H9 (cell line): ENCODE measurements at regions not wholly inside any gene's neighbourhood (a gene's known extent, or its start where the extent isn't known, plus 50 kb on each side); places are given as distances from the start of the nearest gene placed in this dataset.

Source experiments
- DNase-seq: peaks from one replicate; pipeline ENCODE4 v3.0.0-alpha.2; 2017
- H2AFZ ChIP-seq: one replicate; pipeline ENCODE4 v1.6.1; 2013; ENCODE audit warnings: mild to moderate bottlenecking, low read length, control low read depth, moderate library complexity
- H2AK5ac ChIP-seq: 2 replicates; pipeline ENCODE4 v1.6.1; 2013; ENCODE audit warnings: low read length, control low read depth, mixed read lengths; ENCODE audit not compliant: insufficient read length
- H2BK120ac ChIP-seq: one replicate; pipeline ENCODE4 v1.6.1; 2013; ENCODE audit warnings: low read depth, mild to moderate bottlenecking, low read length, control low read depth, inconsistent platforms; ENCODE audit not compliant: poor library complexity, severe bottlenecking
- H2BK12ac ChIP-seq: 2 replicates; pipeline ENCODE4 v1.6.1; 2013; ENCODE audit warnings: low read length, control low read depth, mixed read lengths, low read depth; ENCODE audit not compliant: insufficient read length
- H2BK15ac ChIP-seq: 2 replicates; pipeline ENCODE4 v1.6.1; 2013; ENCODE audit warnings: low read depth, low read length, control low read depth
- H2BK20ac ChIP-seq: one replicate; pipeline ENCODE4 v1.6.1; 2013; ENCODE audit warnings: low read depth, mild to moderate bottlenecking, low read length, control low read depth, inconsistent platforms; ENCODE audit not compliant: poor library complexity, severe bottlenecking
- H2BK5ac ChIP-seq: 2 replicates; pipeline ENCODE4 v1.6.1; 2013; ENCODE audit warnings: low read length, control low read depth, mixed read lengths; ENCODE audit not compliant: insufficient read length
- H3K14ac ChIP-seq: 2 replicates; pipeline ENCODE4 v1.6.1; 2013; ENCODE audit warnings: low read length, control low read depth; ENCODE audit not compliant: insufficient read depth
- H3K18ac ChIP-seq: 2 replicates; pipeline ENCODE4 v1.6.1; 2013; ENCODE audit warnings: low read depth, mild to moderate bottlenecking, mixed read lengths, low read length, control low read depth; ENCODE audit not compliant: insufficient read length
- H3K23ac ChIP-seq: 2 replicates; pipeline ENCODE4 v1.6.1; 2013; ENCODE audit warnings: low read length, control low read depth, mixed read lengths, low read depth; ENCODE audit not compliant: insufficient read length
- H3K23me2 ChIP-seq: 2 replicates; pipeline ENCODE4 v1.6.1; 2013; ENCODE audit warnings: low read depth, mild to moderate bottlenecking, mixed read lengths, low read length, control low read depth; ENCODE audit not compliant: insufficient read length, poor library complexity, severe bottlenecking
- H3K27ac ChIP-seq: 2 replicates; pipeline ENCODE4 v1.5.1; 2013; ENCODE audit warnings: low read length, control low read depth, mixed read lengths, low read depth; ENCODE audit not compliant: insufficient read length
- H3K27me3 ChIP-seq: 2 replicates; pipeline ENCODE4 v1.6.1; 2013; ENCODE audit warnings: low read length, control low read depth, inconsistent platforms; ENCODE audit not compliant: insufficient read depth
- H3K4ac ChIP-seq: 2 replicates; pipeline ENCODE4 v1.6.1; 2013; ENCODE audit warnings: low read depth, mild to moderate bottlenecking, control low read depth, inconsistent platforms, low read length, moderate library complexity
- H3K4me1 ChIP-seq: 2 replicates; pipeline ENCODE4 v1.6.1; 2013; ENCODE audit warnings: low read length, control low read depth, inconsistent platforms; ENCODE audit not compliant: insufficient read depth
- H3K4me2 ChIP-seq: 2 replicates; pipeline ENCODE4 v1.6.1; 2013; ENCODE audit warnings: low read length, control low read depth, mixed read lengths; ENCODE audit not compliant: insufficient read length, insufficient read depth
- H3K56ac ChIP-seq: 2 replicates; pipeline ENCODE4 v1.6.1; 2013; ENCODE audit warnings: low read depth, mild to moderate bottlenecking, mixed read lengths, low read length, control low read depth; ENCODE audit not compliant: insufficient read length
- H3K79me1 ChIP-seq: 2 replicates; pipeline ENCODE4 v1.6.1; 2013; ENCODE audit warnings: low read depth, mild to moderate bottlenecking, moderate library complexity, low read length, control low read depth, inconsistent platforms; ENCODE audit not compliant: insufficient read depth, poor library complexity, severe bottlenecking
- H3K79me2 ChIP-seq: 2 replicates; pipeline ENCODE4 v1.6.1; 2013; ENCODE audit warnings: low read length, control low read depth, inconsistent platforms; ENCODE audit not compliant: insufficient read depth
- H3K9ac ChIP-seq: 2 replicates; pipeline ENCODE4 v1.6.1; 2013; ENCODE audit warnings: low read length, control low read depth, mixed read lengths; ENCODE audit not compliant: insufficient read length; ENCODE audit errors: extremely low read depth
- H3K9me3 ChIP-seq: one replicate; pipeline ENCODE4 v1.6.1; 2013; ENCODE audit warnings: low read depth, low read length, inconsistent platforms; ENCODE audit not compliant: control insufficient read depth
- H3T11ph ChIP-seq: one replicate; pipeline ENCODE4 v1.6.1; 2013; ENCODE audit warnings: mild to moderate bottlenecking, low read length, control low read depth, inconsistent platforms
- H4K20me1 ChIP-seq: one replicate; pipeline ENCODE4 v1.6.1; 2013; ENCODE audit not compliant: control insufficient read depth, insufficient read length, insufficient read depth
- H4K5ac ChIP-seq: 2 replicates; pipeline ENCODE4 v1.6.1; 2013; ENCODE audit warnings: low read depth, mild to moderate bottlenecking, mixed read lengths, low read length, control low read depth; ENCODE audit not compliant: insufficient read length
- H4K8ac ChIP-seq: replicated peaks from 2 replicates; pipeline ENCODE4 v1.6.1; 2013; ENCODE audit warnings: low read length, control low read depth, mixed read lengths, low read depth; ENCODE audit not compliant: insufficient read length
- H4K91ac ChIP-seq: 2 replicates; pipeline ENCODE4 v1.6.1; 2013; ENCODE audit warnings: low read depth, mild to moderate bottlenecking, moderate library complexity, mixed read lengths, low read length, control low read depth; ENCODE audit not compliant: insufficient read length
- H3K27ac Mint-ChIP-seq, 3 experiments: 2 replicates in 2 of 3; 3 replicates in 1 of 3; pipeline ENCODE4 v1.8.0; 2020 to 2021; ENCODE audit warnings: mixed read lengths in 3 of 3, mild to moderate bottlenecking in 1 of 3, moderate library complexity in 1 of 3
- H3K27me3 Mint-ChIP-seq: 2 replicates; pipeline ENCODE4 v1.8.0; 2021; ENCODE audit warnings: low read depth, mild to moderate bottlenecking, moderate library complexity, mixed read lengths
- H3K36me3 Mint-ChIP-seq, 3 experiments: 2 replicates in 2 of 3; 3 replicates in 1 of 3; pipeline ENCODE4 v1.8.0; 2020 to 2021; ENCODE audit warnings: low read depth in 3 of 3, mixed read lengths in 3 of 3; ENCODE audit not compliant: insufficient read depth in 1 of 3
- H3K4me1 Mint-ChIP-seq, 2 experiments: 2 replicates each; pipeline ENCODE4 v1.8.0; 2020; ENCODE audit warnings: mixed read lengths in 2 of 2
- H3K4me3 Mint-ChIP-seq, 2 experiments: 2 replicates in 1 of 2; 3 replicates in 1 of 2; pipeline ENCODE4 v1.8.0; 2020 to 2021; ENCODE audit warnings: mild to moderate bottlenecking in 2 of 2, mixed read lengths in 2 of 2, moderate library complexity in 1 of 2
- H3K9me3 Mint-ChIP-seq, 2 experiments: 2 replicates in 1 of 2; 3 replicates in 1 of 2; pipeline ENCODE4 v1.8.0; 2020; ENCODE audit warnings: mild to moderate bottlenecking in 2 of 2, mixed read lengths in 2 of 2, moderate library complexity in 1 of 2
- WGBS: extraction: QIAGEN DNeasy Blood & Tissue Kit; methylation state at CpG from one replicate; pipeline ENCODE4 v1.1.7; 2013; ENCODE audit warnings: missing lambda C conversion rate, low lambda C conversion rate, mixed read lengths; ENCODE audit not compliant: insufficient read length; ENCODE audit errors: extremely low coverage; 5-methylcytosine and 5-hydroxymethylcytosine counted together
- TF ChIP-seq, protein P1 (sequence below): fragments of 200-600 bp; sonication (generic); conservative IDR thresholded peaks from 3 replicates; pipeline ENCODE4 v1.8.0; 2021; ENCODE audit warnings: antibody characterized with exemption, mild to moderate bottlenecking

DNA sequence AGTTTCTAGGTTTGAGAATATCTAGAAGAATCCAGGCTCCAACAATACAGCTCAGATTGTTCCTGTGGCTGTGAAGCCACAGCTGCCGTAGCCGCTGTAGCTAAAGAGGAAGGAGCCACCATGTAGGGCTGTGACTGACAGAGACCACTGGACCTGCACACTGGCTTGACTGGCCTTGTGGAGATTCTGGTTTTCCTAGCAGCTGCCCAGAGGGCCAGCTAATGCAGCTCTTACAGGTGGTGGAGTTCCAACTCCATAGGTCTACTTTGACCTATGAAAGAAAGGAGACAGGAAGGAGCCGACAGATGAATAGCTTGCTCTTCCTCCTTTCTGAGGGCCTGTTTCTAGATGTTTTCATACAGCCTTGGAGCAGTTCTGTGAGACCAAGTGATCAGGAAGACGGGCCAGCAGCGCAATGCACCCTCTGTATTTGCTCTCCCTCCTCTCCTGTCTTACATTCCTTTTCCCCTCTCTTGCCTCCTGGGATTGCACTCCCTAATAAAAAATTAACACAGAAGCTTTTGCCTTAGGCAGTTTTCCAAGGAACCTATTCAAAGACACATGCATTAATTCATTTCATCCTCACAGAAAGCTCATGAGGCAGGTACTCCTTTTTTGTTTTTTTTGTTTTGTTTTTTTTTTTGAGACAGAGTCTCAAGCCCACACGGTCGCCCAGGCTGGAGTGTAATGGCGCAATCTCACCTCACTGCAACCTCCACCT, 51.8 kb upstream of the MYB start:
- Histone ChIP-seq H3K4ac (no peak overlapping the region), H3K27ac (no peak overlapping the region), H4K20me1 (no peaks in the 10 kb centered on the region), H2BK5ac (no peak overlapping the region), H4K8ac (no peak overlapping the region), H3K4me1 (no peaks in the 10 kb centered on the region), H4K91ac (no peak overlapping the region), H2BK15ac (no peak overlapping the region), H2BK20ac (no peak overlapping the region), H4K5ac (no peak overlapping the region), H3K23me2 (no peaks in the 10 kb centered on the region), H3K18ac (no peak overlapping the region), H3T11ph (no peak overlapping the region), H3K9me3 (no peaks in the 10 kb centered on the region), H2AFZ (no peak overlapping the region), H2BK120ac (no peak overlapping the region), H3K9ac (no peak overlapping the region), H3K23ac (no peak overlapping the region), H2AK5ac (no peak overlapping the region), H3K56ac (no peak overlapping the region), H3K14ac (no peak overlapping the region), H3K79me1 (no peaks in the 10 kb centered on the region), H3K27me3 (no peaks in the 10 kb centered on the region), H3K4me2 (no peak overlapping the region), H3K79me2 (no peaks in the 10 kb centered on the region), H2BK12ac (no peak overlapping the region)
- no peak overlapping the region for H3K27ac Mint-ChIP-seq
- no peaks in the 10 kb centered on the region for H3K36me3 Mint-ChIP-seq
- TF ChIP-seq, protein P1, sequence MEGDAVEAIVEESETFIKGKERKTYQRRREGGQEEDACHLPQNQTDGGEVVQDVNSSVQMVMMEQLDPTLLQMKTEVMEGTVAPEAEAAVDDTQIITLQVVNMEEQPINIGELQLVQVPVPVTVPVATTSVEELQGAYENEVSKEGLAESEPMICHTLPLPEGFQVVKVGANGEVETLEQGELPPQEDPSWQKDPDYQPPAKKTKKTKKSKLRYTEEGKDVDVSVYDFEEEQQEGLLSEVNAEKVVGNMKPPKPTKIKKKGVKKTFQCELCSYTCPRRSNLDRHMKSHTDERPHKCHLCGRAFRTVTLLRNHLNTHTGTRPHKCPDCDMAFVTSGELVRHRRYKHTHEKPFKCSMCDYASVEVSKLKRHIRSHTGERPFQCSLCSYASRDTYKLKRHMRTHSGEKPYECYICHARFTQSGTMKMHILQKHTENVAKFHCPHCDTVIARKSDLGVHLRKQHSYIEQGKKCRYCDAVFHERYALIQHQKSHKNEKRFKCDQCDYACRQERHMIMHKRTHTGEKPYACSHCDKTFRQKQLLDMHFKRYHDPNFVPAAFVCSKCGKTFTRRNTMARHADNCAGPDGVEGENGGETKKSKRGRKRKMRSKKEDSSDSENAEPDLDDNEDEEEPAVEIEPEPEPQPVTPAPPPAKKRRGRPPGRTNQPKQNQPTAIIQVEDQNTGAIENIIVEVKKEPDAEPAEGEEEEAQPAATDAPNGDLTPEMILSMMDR: no peak
- no CpG with 5 or more reads among the region's 8 CpGs for WGBS
- H3K27me3 Mint-ChIP-seq: no peaks in the 10 kb centered on the region
- H3K9me3 Mint-ChIP-seq: no peaks in the 10 kb centered on the region
- H3K4me1 Mint-ChIP-seq: peaks cover 13 to 15% of the 10 kb centered on the region in 2 experiments
- DNase-seq: no peak
- H3K4me3 Mint-ChIP-seq: no peak overlapping the region
